Endothelial cell of umbilical vein (primary cell): ENCODE measurements at regions not wholly inside any gene's neighbourhood (a gene's known extent, or its start where the extent isn't known, plus 50 kb on each side); places are given as distances from the start of the nearest gene placed in this dataset.

Experiments used
- BruUV-seq: library from RNA; stranded (reverse); fragments of 400-500 nt; replicated peaks from 2 replicates; lab custom pipeline; 2021; lab: Mats Ljungman, UMichigan
- CTCF ChIA-PET: fragments of 300-600, 350-600 bp; sonication (Branson Sonifier 250); formaldehyde crosslinking; loops from one replicate; lab custom pipeline; 2021; ENCODE audit warnings: antibody characterized with exemption, inconsistent platforms; lab: Charles Lee
- POLR2A ChIA-PET: fragments of 300-600, 350-600 bp; sonication (Branson Sonifier 250); formaldehyde crosslinking; loops from one replicate; lab custom pipeline; 2021; ENCODE audit warnings: antibody characterized with exemption, inconsistent platforms; lab: Charles Lee
- DNase-seq: peaks from one replicate; pipeline ENCODE4 v3.0.0-alpha.2; 2011; ENCODE audit warnings: low read depth, low spot score
- FAIRE-seq: peaks from 2 replicates; lab custom pipeline; 2011; peaks lifted over from hg19 to GRCh38; lab: Jason Lieb, UNC
- H2AFZ ChIP-seq: 2 replicates; pipeline ENCODE4 v1.6.0; 2012; ENCODE audit warnings: low read depth, low read length, control low read depth, inconsistent platforms
- H3K27ac ChIP-seq: 2 replicates; pipeline ENCODE4 v1.5.1; 2011; ENCODE audit warnings: low read depth, mild to moderate bottlenecking, control low read depth, low read length, moderate library complexity; ENCODE audit not compliant: insufficient read depth
- H3K27me3 ChIP-seq, 2 experiments: 2 replicates each; pipeline versions ENCODE4 v1.6.0 to v1.6.1; 2011; ENCODE audit warnings: low read length in 2 of 2, mixed read lengths in 1 of 2; ENCODE audit not compliant: control insufficient read depth in 2 of 2, insufficient read depth in 2 of 2
- H3K36me3 ChIP-seq, 2 experiments: 2 replicates in 1 of 2; 3 replicates in 1 of 2; pipeline ENCODE4 v1.5.1; 2011; ENCODE audit warnings: low read length in 2 of 2, mild to moderate bottlenecking in 1 of 2, moderate library complexity in 1 of 2; ENCODE audit not compliant: control insufficient read depth in 2 of 2, insufficient read depth in 2 of 2; ENCODE audit errors: extremely low read depth in 1 of 2
- H3K4me1 ChIP-seq: 3 replicates; pipeline ENCODE4 v1.5.1; 2011; ENCODE audit warnings: mild to moderate bottlenecking, low read length; ENCODE audit not compliant: control insufficient read depth, insufficient read depth; ENCODE audit errors: extremely low read depth
- H3K4me2 ChIP-seq: 2 replicates; pipeline ENCODE4 v1.6.1; 2011; ENCODE audit warnings: low read length, control low read depth, mixed read lengths; ENCODE audit not compliant: insufficient read depth
- H3K4me3 ChIP-seq, 3 experiments: fragments of 200-600 bp in 1 of 3; sonication (generic), shearing (Covaris generic) in 1 of 3; replicated peaks in 1 of 3; 2 replicates each; pipeline ENCODE4 v1.5.1; 2011 to 2016; ENCODE audit warnings: control low read depth in 3 of 3, low read length in 3 of 3, mild to moderate bottlenecking in 2 of 3, inconsistent platforms in 1 of 3, low read depth in 1 of 3, moderate library complexity in 1 of 3; ENCODE audit not compliant: insufficient read depth in 1 of 3
- H3K79me2 ChIP-seq: 2 replicates; pipeline ENCODE4 v1.6.0; 2012; ENCODE audit warnings: low read length, inconsistent platforms; ENCODE audit not compliant: control insufficient read depth, insufficient read depth
- H3K9ac ChIP-seq: replicated peaks from 2 replicates; pipeline ENCODE3; 2011; ENCODE audit warnings: low read length, control low read depth; ENCODE audit not compliant: insufficient read depth; ENCODE audit errors: extremely low read depth
- H3K9me1 ChIP-seq: replicated peaks from 3 replicates; pipeline ENCODE4 v1.6.0; 2011; ENCODE audit warnings: mild to moderate bottlenecking, low read length; ENCODE audit not compliant: control insufficient read depth, insufficient read depth; ENCODE audit errors: extremely low read depth
- H3K9me3 ChIP-seq: replicated peaks from 2 replicates; pipeline ENCODE4 v1.5.1; 2012; ENCODE audit warnings: low read length, inconsistent platforms; ENCODE audit not compliant: control insufficient read depth, insufficient read depth
- H4K20me1 ChIP-seq: replicated peaks from 2 replicates; pipeline ENCODE3; 2011; ENCODE audit warnings: mild to moderate bottlenecking, low read length; ENCODE audit not compliant: control insufficient read depth, insufficient read depth; ENCODE audit errors: extremely low read depth
- EZH2 ChIP-seq: IDR thresholded peaks from 2 replicates; pipeline ENCODE4 v1.6.1; 2012; ENCODE audit warnings: borderline replicate concordance, low read depth, mild to moderate bottlenecking, moderate library complexity, low read length, inconsistent platforms; ENCODE audit not compliant: severe bottlenecking
- FOS ChIP-seq: IDR thresholded peaks from 2 replicates; pipeline ENCODE4 v1.6.1; 2011; ENCODE audit warnings: mild to moderate bottlenecking, low read length, moderate library complexity, borderline replicate concordance; ENCODE audit not compliant: insufficient read depth
- GATA2 ChIP-seq: IDR thresholded peaks from 2 replicates; pipeline ENCODE4 v1.7.0; 2011; ENCODE audit warnings: low read depth, mild to moderate bottlenecking, moderate library complexity, mixed read lengths, low read length; ENCODE audit not compliant: insufficient read length, insufficient read depth
- JUN ChIP-seq: IDR thresholded peaks from 2 replicates; pipeline ENCODE4 v1.6.1; 2011; ENCODE audit warnings: borderline replicate concordance, low read depth; ENCODE audit not compliant: insufficient read length, insufficient read depth
- MAX ChIP-seq: IDR thresholded peaks from 2 replicates; pipeline ENCODE4 v1.6.1; 2011; ENCODE audit not compliant: insufficient read depth, insufficient read length
- MYC ChIP-seq: IDR thresholded peaks from one replicate; pipeline ENCODE4 v1.6.1; 2011; ENCODE audit warnings: mild to moderate bottlenecking, low read depth, low read length
- POLR2A ChIP-seq: IDR thresholded peaks from 2 replicates; pipeline ENCODE4 v1.6.1; 2012; ENCODE audit warnings: low read depth, mild to moderate bottlenecking, control low read depth, low read length
- POLR2AphosphoS5 ChIP-seq: IDR thresholded peaks from 2 replicates; pipeline ENCODE4 v1.6.1; 2012; ENCODE audit warnings: low read depth, mild to moderate bottlenecking, control low read depth, low read length, moderate library complexity; ENCODE audit not compliant: insufficient read depth
- dilution Hi-C: fragments of 300-500 bp; cut with MboI; formaldehyde crosslinking; loops from one replicate; pipeline ENCODE4 v1.15.0; 2019; ENCODE audit warnings: low sequenced_read_pairs; ENCODE audit not compliant: extremely low pct_ligation_motif_present
- intact Hi-C: fragments of 100-400 bp; cut with micrococcal nuclease; formaldehyde crosslinking; loops from one replicate; pipeline ENCODE4 v1.10.0; 2022
- TF ChIP-seq, protein P1 (sequence below), 2 donors: IDR thresholded peaks; 1 replicate in 1 of 2; 2 replicates in 1 of 2; pipeline ENCODE4 v1.5.1; 2011; ENCODE audit warnings: low read length in 2 of 2, mild to moderate bottlenecking in 2 of 2, moderate library complexity in 2 of 2, control low read depth in 1 of 2, inconsistent platforms in 1 of 2, low read depth in 1 of 2; ENCODE audit not compliant: insufficient read depth in 1 of 2; ENCODE audit errors: extremely low read depth in 1 of 2

- no TSS peak for BruUV-seq
- Histone ChIP-seq H3K27me3 (no peaks in the 10 kb centered on the region), H3K36me3 (no peaks in the 10 kb centered on the region), H3K9me1 (no peaks in the 10 kb centered on the region), H3K4me1 (no peaks in the 10 kb centered on the region), H3K4me3 (no peak overlapping the region), H3K79me2 (no peaks in the 10 kb centered on the region), H4K20me1 (no peaks in the 10 kb centered on the region), H3K4me2 (no peak overlapping the region), H3K9me3 (peaks cover 2% of the 10 kb centered on the region), H2AFZ (no peak overlapping the region), H3K9ac (no peak overlapping the region), H3K27ac (no peak overlapping the region)
- no peak for FAIRE-seq
- intact Hi-C loops (no loop called here), dilution Hi-C loops (no loop called here)
- POLR2A ChIA-PET, result no interaction called here
- no peak for DNase-seq
- CTCF ChIA-PET, result no interaction called here
- no peak for TF ChIP-seq GATA2
Observed at GRCh38 chr14:48849741-48850322, 736.3 kb downstream of the RPS29 start.

- Histone ChIP-seq H3K9me3 (peaks cover 4% of the 10 kb centered on the region), H3K36me3 (no peaks in the 10 kb centered on the region), H2AFZ (no peak overlapping the region), H3K79me2 (no peaks in the 10 kb centered on the region), H4K20me1 (no peaks in the 10 kb centered on the region), H3K27ac (no peak overlapping the region), H3K9me1 (no peaks in the 10 kb centered on the region), H3K4me3 (no peak overlapping the region), H3K9ac (no peak overlapping the region), H3K4me2 (no peak overlapping the region), H3K27me3 (no peaks in the 10 kb centered on the region), H3K4me1 (no peaks in the 10 kb centered on the region)
- BruUV-seq, result no TSS peak
- no peak for TF ChIP-seq MAX
- no peak for TF ChIP-seq EZH2
- no peak for TF ChIP-seq JUN
- TF ChIP-seq GATA2, result no peak
- TF ChIP-seq FOS, result no peak
- TF ChIP-seq MYC, result no peak
- TF ChIP-seq POLR2A, result no peak
- no peak for TF ChIP-seq POLR2AphosphoS5
- TF ChIP-seq, protein P1, sequence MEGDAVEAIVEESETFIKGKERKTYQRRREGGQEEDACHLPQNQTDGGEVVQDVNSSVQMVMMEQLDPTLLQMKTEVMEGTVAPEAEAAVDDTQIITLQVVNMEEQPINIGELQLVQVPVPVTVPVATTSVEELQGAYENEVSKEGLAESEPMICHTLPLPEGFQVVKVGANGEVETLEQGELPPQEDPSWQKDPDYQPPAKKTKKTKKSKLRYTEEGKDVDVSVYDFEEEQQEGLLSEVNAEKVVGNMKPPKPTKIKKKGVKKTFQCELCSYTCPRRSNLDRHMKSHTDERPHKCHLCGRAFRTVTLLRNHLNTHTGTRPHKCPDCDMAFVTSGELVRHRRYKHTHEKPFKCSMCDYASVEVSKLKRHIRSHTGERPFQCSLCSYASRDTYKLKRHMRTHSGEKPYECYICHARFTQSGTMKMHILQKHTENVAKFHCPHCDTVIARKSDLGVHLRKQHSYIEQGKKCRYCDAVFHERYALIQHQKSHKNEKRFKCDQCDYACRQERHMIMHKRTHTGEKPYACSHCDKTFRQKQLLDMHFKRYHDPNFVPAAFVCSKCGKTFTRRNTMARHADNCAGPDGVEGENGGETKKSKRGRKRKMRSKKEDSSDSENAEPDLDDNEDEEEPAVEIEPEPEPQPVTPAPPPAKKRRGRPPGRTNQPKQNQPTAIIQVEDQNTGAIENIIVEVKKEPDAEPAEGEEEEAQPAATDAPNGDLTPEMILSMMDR (IDR thresholded peaks at IDR 0.05; ENCODE audit: extremely low read depth in 1 of 2, insufficient read depth in 1 of 2, low read depth in 1 of 2, low read length in 2 of 2), result no peak
- CTCF ChIA-PET, result no interaction called here
- DNase-seq, result no peak
- dilution Hi-C loops, result no loop called here
- POLR2A ChIA-PET, result no interaction called here
- no peak for FAIRE-seq
- intact Hi-C loops, result no loop called here
Observed at GRCh38 chr14:48842785-48843184, 743.4 kb downstream of the RPS29 start.
